ENCODE measurements at regions not wholly inside any gene's neighbourhood (a gene's known extent, or its start where the extent isn't known, plus 50 kb on each side); places are given as distances from the start of the nearest gene placed in this dataset.

GRCh38 chr7:21024485-21024867 is 237.8 kb upstream of the SP8 start:
- no peak for TF ChIP-seq CTCF (conservative IDR thresholded peaks at IDR 0.05; ENCODE audit: low read length)
- no peak for TF ChIP-seq EZH2phosphoT487 (IDR thresholded peaks at IDR 0.05; ENCODE audit: borderline replicate concordance, low read depth, low read length)

All from OCI-LY7 (cell line).